ENCODE measurements at regions not wholly inside any gene's neighbourhood (a gene's known extent, or its start where the extent isn't known, plus 50 kb on each side); places are given as distances from the start of the nearest gene placed in this dataset.
A peak's percentile ranks its signal among the peaks of the same experiment; 100 is the strongest.
"Not testable (repeated sequence)": the region's sequence is repeated elsewhere in the genome, so short reads cannot be mapped to it uniquely, and the experiment has no call there.

- no peak for ATAC-seq
These were observed 204.4 kb downstream of the GIPC2 start for GRCh38 chr1:78250201-78250600.

- no peak for ATAC-seq
These were observed 208.8 kb downstream of the GIPC2 start for GRCh38 chr1:78254517-78254916.

- ATAC-seq, result no peak
These were observed 209.6 kb downstream of the GIPC2 start for GRCh38 chr1:78255383-78255782.

GRCh38 chr1:78255846-78256245, 210.1 kb downstream of the GIPC2 start:
- ATAC-seq, result no peak

GRCh38 chr1:78263459-78263858, 217.7 kb downstream of the GIPC2 start:
- ATAC-seq, result no peak

- no peak for ATAC-seq
These were observed 218.2 kb downstream of the GIPC2 start for GRCh38 chr1:78263946-78264345.

- ATAC-seq, result no peak
These were observed 221.9 kb downstream of the GIPC2 start for GRCh38 chr1:78267513-78268218.

GRCh38 chr1:78269591-78269990, 221.2 kb upstream of the PTGFR start:
- no peak for ATAC-seq

- ATAC-seq, result not testable (repeated sequence)
These were observed 219.4 kb upstream of the PTGFR start for GRCh38 chr1:78271423-78271822.

GRCh38 chr1:78274814-78275213, 216.0 kb upstream of the PTGFR start:
- ATAC-seq, result peak; percentile 63

GRCh38 chr1:78275456-78275855, 215.3 kb upstream of the PTGFR start:
- no peak for ATAC-seq

- no peak for ATAC-seq
These were observed 214.7 kb upstream of the PTGFR start for GRCh38 chr1:78275906-78276685.

GRCh38 chr1:78277253-78277652, 213.5 kb upstream of the PTGFR start:
- no peak for ATAC-seq

- ATAC-seq, result no peak
These were observed 211.7 kb upstream of the PTGFR start for GRCh38 chr1:78279051-78279450.

GRCh38 chr1:78280626-78281025, 210.1 kb upstream of the PTGFR start:
- ATAC-seq, result no peak

GRCh38 chr1:78281580-78281979, 209.2 kb upstream of the PTGFR start:
- ATAC-seq, result no peak

- no peak for ATAC-seq
These were observed 207.1 kb upstream of the PTGFR start for GRCh38 chr1:78283691-78284090.

GRCh38 chr1:78284354-78284753, 206.4 kb upstream of the PTGFR start:
- ATAC-seq, result no peak

GRCh38 chr1:78286686-78287085, 204.1 kb upstream of the PTGFR start:
- ATAC-seq, result peak; percentile 20

- ATAC-seq, result no peak
These were observed 201.2 kb upstream of the PTGFR start for GRCh38 chr1:78289603-78290002.

- no peak for ATAC-seq
These were observed 199.4 kb upstream of the PTGFR start for GRCh38 chr1:78291418-78291817.

- ATAC-seq, result no peak
These were observed 198.9 kb upstream of the PTGFR start for GRCh38 chr1:78291872-78292271.

GRCh38 chr1:78292361-78292760, 198.4 kb upstream of the PTGFR start:
- no peak for ATAC-seq

GRCh38 chr1:78297836-78298235, 192.9 kb upstream of the PTGFR start:
- no peak for ATAC-seq
